ENCODE measurements at regions not wholly inside any gene's neighbourhood (a gene's known extent, or its start where the extent isn't known, plus 50 kb on each side); places are given as distances from the start of the nearest gene placed in this dataset.

DNA sequence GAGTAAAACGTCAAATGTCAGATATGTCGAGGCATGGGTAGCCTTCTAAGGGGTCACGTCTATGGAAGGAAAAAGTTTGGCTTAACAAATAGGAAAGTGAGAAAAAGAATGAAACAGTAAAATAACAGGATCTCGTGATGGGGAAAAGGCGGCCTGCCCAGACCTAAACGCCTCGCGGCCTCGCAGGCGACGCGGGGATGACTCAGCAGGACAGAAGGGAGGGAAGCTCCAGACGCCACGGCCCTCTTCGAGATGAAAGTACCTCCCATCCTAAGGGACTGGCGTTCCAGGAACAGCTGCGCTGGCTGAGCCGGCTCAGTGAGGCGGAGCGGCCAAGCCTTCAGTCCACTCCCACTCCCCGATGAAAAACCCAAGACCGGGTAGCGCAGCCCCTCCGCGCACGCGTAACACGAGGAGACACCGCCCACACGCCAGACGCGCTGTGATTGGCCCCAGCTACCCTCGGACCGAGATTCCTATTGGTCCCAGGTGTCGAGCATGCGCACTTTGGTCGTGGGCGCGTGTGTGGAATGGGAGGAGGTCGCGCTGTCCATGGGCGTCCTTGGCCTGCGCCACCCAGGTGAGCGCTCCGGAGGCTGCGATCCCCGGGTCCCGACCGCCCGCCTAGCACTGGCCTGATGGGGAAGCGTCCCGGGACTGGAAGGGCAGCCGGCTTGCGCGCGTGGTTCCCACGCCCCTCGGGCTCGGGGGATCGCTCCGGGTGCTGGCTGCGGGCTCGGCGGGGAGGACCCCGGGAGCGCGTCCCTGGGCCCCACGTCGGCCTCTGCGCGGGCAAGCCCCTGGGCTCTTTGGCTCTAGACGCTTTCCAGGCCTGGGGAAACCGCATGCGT is 588.5 kb downstream of the MTRR start:
- H3K4me1 Mint-ChIP-seq: peaks cover 7% of the 10 kb centered on the region
- ATAC-seq (peak; percentile 89), DNase-seq (ENCODE audit: low spot score) (peak; percentile 75)
- peaks cover 16% of the 10 kb centered on the region for H3K27me3 Mint-ChIP-seq (ENCODE audit: low read depth)
- POLR2A ChIA-PET: no interaction called here
- peaks cover 9% of the 10 kb centered on the region for H3K36me3 Mint-ChIP-seq
- peak overlapping the region; percentile 74 for H3K4me3 Mint-ChIP-seq
- peaks cover 20% of the 10 kb centered on the region for H3K9me3 Mint-ChIP-seq
- peak overlapping the region; percentile 54 for H3K27ac Mint-ChIP-seq
- CTCF ChIA-PET: no interaction called here
- TF ChIP-seq, protein P1, sequence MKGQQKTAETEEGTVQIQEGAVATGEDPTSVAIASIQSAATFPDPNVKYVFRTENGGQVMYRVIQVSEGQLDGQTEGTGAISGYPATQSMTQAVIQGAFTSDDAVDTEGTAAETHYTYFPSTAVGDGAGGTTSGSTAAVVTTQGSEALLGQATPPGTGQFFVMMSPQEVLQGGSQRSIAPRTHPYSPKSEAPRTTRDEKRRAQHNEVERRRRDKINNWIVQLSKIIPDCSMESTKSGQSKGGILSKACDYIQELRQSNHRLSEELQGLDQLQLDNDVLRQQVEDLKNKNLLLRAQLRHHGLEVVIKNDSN (CRISPR knock-in tag; IDR thresholded peaks at IDR 0.05): peak; percentile 56; the same call in 1 of the 2 replicates
- TF ChIP-seq, protein P2, sequence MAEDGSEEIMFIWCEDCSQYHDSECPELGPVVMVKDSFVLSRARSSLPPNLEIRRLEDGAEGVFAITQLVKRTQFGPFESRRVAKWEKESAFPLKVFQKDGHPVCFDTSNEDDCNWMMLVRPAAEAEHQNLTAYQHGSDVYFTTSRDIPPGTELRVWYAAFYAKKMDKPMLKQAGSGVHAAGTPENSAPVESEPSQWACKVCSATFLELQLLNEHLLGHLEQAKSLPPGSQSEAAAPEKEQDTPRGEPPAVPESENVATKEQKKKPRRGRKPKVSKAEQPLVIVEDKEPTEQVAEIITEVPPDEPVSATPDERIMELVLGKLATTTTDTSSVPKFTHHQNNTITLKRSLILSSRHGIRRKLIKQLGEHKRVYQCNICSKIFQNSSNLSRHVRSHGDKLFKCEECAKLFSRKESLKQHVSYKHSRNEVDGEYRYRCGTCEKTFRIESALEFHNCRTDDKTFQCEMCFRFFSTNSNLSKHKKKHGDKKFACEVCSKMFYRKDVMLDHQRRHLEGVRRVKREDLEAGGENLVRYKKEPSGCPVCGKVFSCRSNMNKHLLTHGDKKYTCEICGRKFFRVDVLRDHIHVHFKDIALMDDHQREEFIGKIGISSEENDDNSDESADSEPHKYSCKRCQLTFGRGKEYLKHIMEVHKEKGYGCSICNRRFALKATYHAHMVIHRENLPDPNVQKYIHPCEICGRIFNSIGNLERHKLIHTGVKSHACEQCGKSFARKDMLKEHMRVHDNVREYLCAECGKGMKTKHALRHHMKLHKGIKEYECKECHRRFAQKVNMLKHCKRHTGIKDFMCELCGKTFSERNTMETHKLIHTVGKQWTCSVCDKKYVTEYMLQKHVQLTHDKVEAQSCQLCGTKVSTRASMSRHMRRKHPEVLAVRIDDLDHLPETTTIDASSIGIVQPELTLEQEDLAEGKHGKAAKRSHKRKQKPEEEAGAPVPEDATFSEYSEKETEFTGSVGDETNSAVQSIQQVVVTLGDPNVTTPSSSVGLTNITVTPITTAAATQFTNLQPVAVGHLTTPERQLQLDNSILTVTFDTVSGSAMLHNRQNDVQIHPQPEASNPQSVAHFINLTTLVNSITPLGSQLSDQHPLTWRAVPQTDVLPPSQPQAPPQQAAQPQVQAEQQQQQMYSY (CRISPR knock-in tag; IDR thresholded peaks at IDR 0.05): no peak
- TF ChIP-seq RELA (CRISPR knock-in tag; IDR thresholded peaks at IDR 0.05; ENCODE audit: borderline replicate concordance): 0 out of 2 replicates have a peak, but pooled peaks have one; percentile 31
- TF ChIP-seq TEAD1 (CRISPR knock-in tag; IDR thresholded peaks at IDR 0.05): peak; percentile 42; the same call in 1 of the 2 replicates
- no peak for TF ChIP-seq GRHL2 (CRISPR knock-in tag; IDR thresholded peaks at IDR 0.05; ENCODE audit: insufficient replicate concordance, severe bottlenecking)
- TF ChIP-seq HMGA2 (CRISPR knock-in tag; IDR thresholded peaks at IDR 0.05): no peak
- TF ChIP-seq FOXP4 (CRISPR knock-in tag; IDR thresholded peaks at IDR 0.05): peak; percentile 8; the same call in 1 of the 2 replicates
- TF ChIP-seq NFE2L1 (CRISPR knock-in tag; IDR thresholded peaks at IDR 0.05): peak; percentile 98
- no peak for TF ChIP-seq OVOL2 (CRISPR knock-in tag; IDR thresholded peaks at IDR 0.05; ENCODE audit: borderline replicate concordance)
- 0 out of 2 replicates have a peak, but pooled peaks have one; percentile 33 for TF ChIP-seq TEAD4 (CRISPR knock-in tag; IDR thresholded peaks at IDR 0.05)
- TF ChIP-seq IRF1 (CRISPR knock-in tag; IDR thresholded peaks at IDR 0.05): peak; percentile 81
- 0 out of 2 replicates have a peak, but pooled peaks have one; percentile 53 for TF ChIP-seq JUN (CRISPR knock-in tag; IDR thresholded peaks at IDR 0.05)
- TF ChIP-seq CREM (CRISPR knock-in tag; IDR thresholded peaks at IDR 0.05): peak; percentile 57; the same call in 1 of the 2 replicates
- TF ChIP-seq FOXP1 (CRISPR knock-in tag; IDR thresholded peaks at IDR 0.05; ENCODE audit: borderline replicate concordance): peak; percentile 87; the same call in 1 of the 2 replicates
- peak; percentile 80; the same call in 1 of the 2 replicates for TF ChIP-seq ETV6 (CRISPR knock-in tag; IDR thresholded peaks at IDR 0.05)
- TF ChIP-seq, protein P3, sequence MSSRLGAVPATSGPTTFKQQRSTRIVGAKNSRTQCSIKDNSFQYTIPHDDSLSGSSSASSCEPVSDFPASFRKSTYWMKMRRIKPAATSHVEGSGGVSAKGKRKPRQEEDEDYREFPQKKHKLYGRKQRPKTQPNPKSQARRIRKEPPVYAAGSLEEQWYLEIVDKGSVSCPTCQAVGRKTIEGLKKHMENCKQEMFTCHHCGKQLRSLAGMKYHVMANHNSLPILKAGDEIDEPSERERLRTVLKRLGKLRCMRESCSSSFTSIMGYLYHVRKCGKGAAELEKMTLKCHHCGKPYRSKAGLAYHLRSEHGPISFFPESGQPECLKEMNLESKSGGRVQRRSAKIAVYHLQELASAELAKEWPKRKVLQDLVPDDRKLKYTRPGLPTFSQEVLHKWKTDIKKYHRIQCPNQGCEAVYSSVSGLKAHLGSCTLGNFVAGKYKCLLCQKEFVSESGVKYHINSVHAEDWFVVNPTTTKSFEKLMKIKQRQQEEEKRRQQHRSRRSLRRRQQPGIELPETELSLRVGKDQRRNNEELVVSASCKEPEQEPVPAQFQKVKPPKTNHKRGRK (CRISPR knock-in tag; IDR thresholded peaks at IDR 0.05; ENCODE audit: borderline replicate concordance): no peak
- TF ChIP-seq ESRRA (CRISPR knock-in tag; IDR thresholded peaks at IDR 0.05; ENCODE audit: borderline replicate concordance): peak; percentile 35; the same call in 1 of the 2 replicates
- no peak for TF ChIP-seq GABPB1 (CRISPR knock-in tag; IDR thresholded peaks at IDR 0.05)
- TF ChIP-seq, protein P4, sequence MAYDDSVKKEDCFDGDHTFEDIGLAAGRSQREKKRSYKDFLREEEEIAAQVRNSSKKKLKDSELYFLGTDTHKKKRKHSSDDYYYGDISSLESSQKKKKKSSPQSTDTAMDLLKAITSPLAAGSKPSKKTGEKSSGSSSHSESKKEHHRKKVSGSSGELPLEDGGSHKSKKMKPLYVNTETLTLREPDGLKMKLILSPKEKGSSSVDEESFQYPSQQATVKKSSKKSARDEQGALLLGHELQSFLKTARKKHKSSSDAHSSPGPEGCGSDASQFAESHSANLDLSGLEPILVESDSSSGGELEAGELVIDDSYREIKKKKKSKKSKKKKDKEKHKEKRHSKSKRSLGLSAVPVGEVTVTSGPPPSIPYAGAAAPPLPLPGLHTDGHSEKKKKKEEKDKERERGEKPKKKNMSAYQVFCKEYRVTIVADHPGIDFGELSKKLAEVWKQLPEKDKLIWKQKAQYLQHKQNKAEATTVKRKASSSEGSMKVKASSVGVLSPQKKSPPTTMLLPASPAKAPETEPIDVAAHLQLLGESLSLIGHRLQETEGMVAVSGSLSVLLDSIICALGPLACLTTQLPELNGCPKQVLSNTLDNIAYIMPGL (CRISPR knock-in tag; IDR thresholded peaks at IDR 0.05): peak; percentile 51; the same call in 1 of the 2 replicates
- TF ChIP-seq, protein P5, sequence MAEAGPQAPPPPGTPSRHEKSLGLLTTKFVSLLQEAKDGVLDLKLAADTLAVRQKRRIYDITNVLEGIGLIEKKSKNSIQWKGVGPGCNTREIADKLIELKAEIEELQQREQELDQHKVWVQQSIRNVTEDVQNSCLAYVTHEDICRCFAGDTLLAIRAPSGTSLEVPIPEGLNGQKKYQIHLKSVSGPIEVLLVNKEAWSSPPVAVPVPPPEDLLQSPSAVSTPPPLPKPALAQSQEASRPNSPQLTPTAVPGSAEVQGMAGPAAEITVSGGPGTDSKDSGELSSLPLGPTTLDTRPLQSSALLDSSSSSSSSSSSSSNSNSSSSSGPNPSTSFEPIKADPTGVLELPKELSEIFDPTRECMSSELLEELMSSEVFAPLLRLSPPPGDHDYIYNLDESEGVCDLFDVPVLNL (CRISPR knock-in tag; IDR thresholded peaks at IDR 0.05; ENCODE audit: borderline replicate concordance, low read depth): no peak
- TF ChIP-seq, protein P6, sequence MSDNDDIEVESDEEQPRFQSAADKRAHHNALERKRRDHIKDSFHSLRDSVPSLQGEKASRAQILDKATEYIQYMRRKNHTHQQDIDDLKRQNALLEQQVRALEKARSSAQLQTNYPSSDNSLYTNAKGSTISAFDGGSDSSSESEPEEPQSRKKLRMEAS (CRISPR knock-in tag; IDR thresholded peaks at IDR 0.05): peak; percentile 94
- TF ChIP-seq JAZF1 (CRISPR knock-in tag; IDR thresholded peaks at IDR 0.05): no peak
- peak; percentile 50; the same call in 1 of the 2 replicates for TF ChIP-seq FOXK1 (CRISPR knock-in tag; IDR thresholded peaks at IDR 0.05)
